Adrenal gland (tissue), 5 donors: ENCODE measurements at regions not wholly inside any gene's neighbourhood (a gene's known extent, or its start where the extent isn't known, plus 50 kb on each side); places are given as distances from the start of the nearest gene placed in this dataset.

Experiments
- CTCF ChIP-seq, 6 experiments: fragments of 450-650 bp in 4 of 6; fragments of 200-600 bp in 2 of 6; sonication (generic) in 1 of 6; IDR thresholded peaks; 1 replicate in 5 of 6; 2 replicates in 1 of 6; pipeline versions ENCODE4 v1.5.1 to v1.8.0; 2016 to 2021; ENCODE audit warnings: antibody characterized with exemption in 6 of 6, mild to moderate bottlenecking in 2 of 6, moderate library complexity in 1 of 6
- POLR2A ChIP-seq, 2 donors: fragments of 450-650 bp; IDR thresholded peaks; one replicate each; pipeline ENCODE4 v1.6.1; 2017; ENCODE audit warnings: antibody characterized with exemption in 2 of 2, mild to moderate bottlenecking in 2 of 2, moderate library complexity in 1 of 2
- donor health status: DM: no; HTN: no; CAD: no.

DNA sequence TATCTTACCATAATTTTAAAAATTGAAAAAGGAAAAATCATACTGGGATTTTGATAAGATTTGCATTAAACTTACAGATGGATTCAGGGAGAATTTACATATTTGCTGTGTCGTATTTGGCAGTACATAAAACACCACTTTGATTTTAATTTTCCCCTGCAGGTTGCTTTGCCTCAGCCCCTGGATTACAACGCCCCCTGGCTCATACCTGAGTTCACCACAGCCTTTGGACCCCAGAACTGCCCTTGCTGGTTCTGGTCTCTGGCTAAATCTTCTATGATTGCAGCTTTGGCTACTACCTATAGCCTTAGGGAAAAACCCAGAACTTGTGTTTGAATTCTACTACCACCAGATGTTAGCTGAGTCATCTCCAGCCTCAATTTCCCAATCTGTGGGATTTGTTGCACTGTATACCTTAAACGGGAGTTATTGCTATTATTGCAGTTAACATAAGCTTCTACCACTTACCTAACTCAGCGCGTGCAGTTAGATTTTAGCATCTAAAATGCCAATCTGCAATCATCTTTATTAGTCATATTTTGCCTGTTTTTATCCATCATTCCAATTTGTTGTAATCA lies 315.7 kb upstream of the GADL1 start:
- TF ChIP-seq CTCF (IDR thresholded peaks at IDR 0.05): no peak
- TF ChIP-seq POLR2A (IDR thresholded peaks at IDR 0.05): no peak
